ENCODE measurements at regions not wholly inside any gene's neighbourhood (a gene's known extent, or its start where the extent isn't known, plus 50 kb on each side); places are given as distances from the start of the nearest gene placed in this dataset.

GRCh38 chr7:16951483-16952080 is 69.8 kb upstream of the AGR3 start:
- TF ChIP-seq CTCF (optimal IDR thresholded peaks at IDR 0.05 in 1 of 3, IDR thresholded peaks at IDR 0.05 in 1 of 3, conservative IDR thresholded peaks at IDR 0.05 in 1 of 3; ENCODE audit: extremely low read depth in 1 of 3, insufficient read depth in 2 of 3, low read length in 3 of 3) (no peak), EZH2 (IDR thresholded peaks at IDR 0.05; ENCODE audit: low read length) (no peak)

Measured in keratinocyte (primary cell).